H1 (cell line): ENCODE measurements at regions not wholly inside any gene's neighbourhood (a gene's known extent, or its start where the extent isn't known, plus 50 kb on each side); places are given as distances from the start of the nearest gene placed in this dataset.

Source experiments
- BCL11A ChIP-seq, 2 experiments: IDR thresholded peaks; one replicate each; pipeline ENCODE4 v1.6.1; 2011; ENCODE audit warnings: low read depth in 2 of 2, low read length in 2 of 2, mild to moderate bottlenecking in 2 of 2
- CHD7 ChIP-seq: fragments of 300-600 bp; sonication (generic); IDR thresholded peaks from 2 replicates; pipeline ENCODE4 v1.7.1; 2012; ENCODE audit warnings: low read length, moderate library complexity, mild to moderate bottlenecking, inconsistent platforms; ENCODE audit not compliant: insufficient replicate concordance
- EGR1 ChIP-seq: IDR thresholded peaks from 2 replicates; pipeline ENCODE4 v1.6.1; 2011; ENCODE audit warnings: low read depth, low read length, borderline replicate concordance
- FOSL1 ChIP-seq: IDR thresholded peaks from 2 replicates; pipeline ENCODE4 v1.6.1; 2011; ENCODE audit warnings: mild to moderate bottlenecking, low read depth, low read length, moderate library complexity; ENCODE audit not compliant: insufficient read depth
- GTF2F1 ChIP-seq: IDR thresholded peaks from 2 replicates; pipeline ENCODE4 v1.6.1; 2012; ENCODE audit warnings: low read depth, low read length, improper control_type of control experiment, borderline replicate concordance
- HDAC6 ChIP-seq: IDR thresholded peaks from one replicate; pipeline ENCODE4 v1.7.1; 2012; ENCODE audit warnings: low read depth, mild to moderate bottlenecking, inconsistent platforms, low read length, moderate library complexity
- MAFK ChIP-seq: IDR thresholded peaks from 2 replicates; pipeline ENCODE4 v1.6.1; 2012; ENCODE audit warnings: low read depth, mild to moderate bottlenecking, improper control_type of control experiment, low read length
- NRF1 ChIP-seq: IDR thresholded peaks from 2 replicates; pipeline ENCODE4 v1.6.1; 2011; ENCODE audit warnings: mild to moderate bottlenecking, low read depth, low read length, improper control_type of control experiment
- POLR2AphosphoS5 ChIP-seq: IDR thresholded peaks from 2 replicates; pipeline ENCODE4 v1.6.1; 2011; ENCODE audit warnings: low read depth, low read length
- RAD21 ChIP-seq, 2 experiments: IDR thresholded peaks in 1 of 2; conservative IDR thresholded peaks in 1 of 2; 2 replicates each; pipeline ENCODE4 v1.6.1; 2011; ENCODE audit warnings: low read depth in 2 of 2, low read length in 2 of 2, improper control_type of control experiment in 1 of 2, inconsistent platforms in 1 of 2, mild to moderate bottlenecking in 1 of 2, moderate library complexity in 1 of 2
- RBBP5 ChIP-seq: IDR thresholded peaks from 2 replicates; pipeline ENCODE4 v1.7.1; 2012; ENCODE audit warnings: low read depth, mild to moderate bottlenecking, inconsistent platforms, low read length, moderate library complexity, borderline replicate concordance
- SP2 ChIP-seq: IDR thresholded peaks from 2 replicates; pipeline ENCODE4 v1.6.1; 2012; ENCODE audit warnings: mild to moderate bottlenecking, low read length, inconsistent platforms

- TF ChIP-seq CHD7 (no peak), BCL11A (IDR thresholded peaks at IDR 0.05; ENCODE audit: low read depth in 2 of 2, low read length in 2 of 2) (no peak), EGR1 (no peak), RAD21 (IDR thresholded peaks at IDR 0.05 in 1 of 2, conservative IDR thresholded peaks at IDR 0.05 in 1 of 2; ENCODE audit: low read depth in 2 of 2, low read length in 2 of 2) (no peak), RBBP5 (no peak), FOSL1 (no peak), MAFK (no peak), HDAC6 (no peak), SP2 (no peak), GTF2F1 (no peak), NRF1 (no peak), POLR2AphosphoS5 (no peak)
Observed at GRCh38 chr5:115429345-115429940, 115.1 kb downstream of the FEM1C start (continued).
